AG10803 (cell line): ENCODE measurements at regions not wholly inside any gene's neighbourhood (a gene's known extent, or its start where the extent isn't known, plus 50 kb on each side); places are given as distances from the start of the nearest gene placed in this dataset.

Experiments used
- DNase-seq: peaks from one replicate; pipeline ENCODE4 v3.0.0; 2010; ENCODE audit warnings: low read depth
- H3K4me3 ChIP-seq: 2 replicates; pipeline ENCODE4 v1.5.1; 2011; ENCODE audit warnings: mild to moderate bottlenecking, low read length, control low read depth
- CTCF ChIP-seq: conservative IDR thresholded peaks from 2 replicates; pipeline ENCODE4 v1.5.1; 2011; ENCODE audit warnings: mild to moderate bottlenecking, low read length, control low read depth, inconsistent platforms

- TF ChIP-seq CTCF: no peak
- no peak for DNase-seq
- H3K4me3 ChIP-seq: no peak overlapping the region
Measured at GRCh38 chr1:209218981-209219380, 364.5 kb upstream of the CAMK1G start.

DNA sequence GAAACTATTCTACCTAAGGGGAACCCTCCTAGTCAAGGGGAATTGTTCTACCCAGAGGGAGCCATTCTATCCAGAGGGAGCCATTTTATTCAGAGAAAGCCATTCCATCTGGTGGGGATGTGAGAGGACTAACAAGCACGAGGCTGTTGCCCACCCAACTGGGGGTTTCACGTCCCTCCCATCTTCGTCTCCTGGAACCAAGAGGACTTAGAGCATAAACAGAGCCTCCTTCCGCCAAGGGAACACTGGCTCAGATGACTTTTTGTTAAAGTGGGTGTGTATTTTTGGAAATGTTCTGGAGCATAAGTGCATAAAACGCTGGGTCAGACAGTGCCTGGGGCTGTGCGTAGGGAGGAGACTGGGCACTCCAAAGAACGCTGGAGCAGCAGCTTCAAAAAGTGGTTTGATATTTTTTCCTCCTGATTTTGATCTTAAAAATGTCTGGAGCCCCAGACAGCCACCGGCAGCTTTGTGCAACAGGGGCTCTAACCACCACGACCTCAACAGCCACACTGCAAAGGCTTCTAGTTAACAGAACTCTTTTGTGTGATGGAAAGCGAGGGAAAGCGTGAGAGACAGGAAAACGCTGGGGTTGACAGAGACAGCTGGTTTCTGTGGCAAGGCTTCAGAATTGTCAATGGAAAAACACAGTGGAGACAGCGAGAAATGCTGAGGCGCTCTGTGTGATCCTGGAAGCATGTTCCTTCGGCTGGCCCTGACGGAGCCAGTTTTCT lies 363.6 kb upstream of the CAMK1G start:
- no peak for TF ChIP-seq CTCF
- DNase-seq: no peak
- no peak overlapping the region for H3K4me3 ChIP-seq

GRCh38 chr1:209222826-209223225 lies 360.7 kb upstream of the CAMK1G start:
- no peak for DNase-seq
- no peak for TF ChIP-seq CTCF
- H3K4me3 ChIP-seq: no peak overlapping the region

GRCh38 chr1:209223791-209224190 lies 359.7 kb upstream of the CAMK1G start:
- no peak overlapping the region for H3K4me3 ChIP-seq
- DNase-seq: no peak
- TF ChIP-seq CTCF: no peak

DNA sequence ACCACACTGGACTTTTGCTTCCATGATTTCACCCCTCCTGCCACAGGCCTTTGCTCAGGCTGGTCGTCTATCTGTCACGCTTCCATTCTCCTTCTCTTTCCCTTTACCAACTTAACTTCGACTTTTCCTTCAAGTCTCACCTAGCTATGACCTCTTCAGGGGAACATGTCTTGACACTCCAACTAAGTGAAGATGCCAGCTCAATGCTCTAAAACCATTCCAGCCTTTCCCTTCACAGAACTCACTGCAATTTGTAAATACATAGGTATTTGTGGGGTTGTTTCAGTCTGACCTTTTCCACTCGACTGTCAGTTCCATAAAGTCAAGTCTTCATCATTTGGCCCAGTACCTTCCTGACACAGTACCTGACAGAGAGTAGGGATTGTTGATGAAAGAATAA lies 358.6 kb upstream of the CAMK1G start:
- H3K4me3 ChIP-seq: no peak overlapping the region
- no peak for TF ChIP-seq CTCF
- no peak for DNase-seq

- TF ChIP-seq CTCF: no peak
- DNase-seq: no peak
- no peak overlapping the region for H3K4me3 ChIP-seq
Measured at GRCh38 chr1:209227171-209227570, 356.3 kb upstream of the CAMK1G start.

- no peak overlapping the region for H3K4me3 ChIP-seq
- TF ChIP-seq CTCF: no peak
- no peak for DNase-seq
Measured at GRCh38 chr1:209227941-209228340, 355.6 kb upstream of the CAMK1G start.
